H9 (cell line): ENCODE measurements at regions not wholly inside any gene's neighbourhood (a gene's known extent, or its start where the extent isn't known, plus 50 kb on each side); places are given as distances from the start of the nearest gene placed in this dataset.
"Not testable (repeated sequence)": the region's sequence is repeated elsewhere in the genome, so short reads cannot be mapped to it uniquely, and the experiment has no call there.

Source experiments
- DNase-seq: peaks from one replicate; pipeline ENCODE4 v3.0.0-alpha.2; 2017
- H2AFZ ChIP-seq: one replicate; pipeline ENCODE4 v1.6.1; 2013; ENCODE audit warnings: mild to moderate bottlenecking, low read length, control low read depth, moderate library complexity
- H2AK5ac ChIP-seq: 2 replicates; pipeline ENCODE4 v1.6.1; 2013; ENCODE audit warnings: low read length, control low read depth, mixed read lengths; ENCODE audit not compliant: insufficient read length
- H2BK120ac ChIP-seq: one replicate; pipeline ENCODE4 v1.6.1; 2013; ENCODE audit warnings: low read depth, mild to moderate bottlenecking, low read length, control low read depth, inconsistent platforms; ENCODE audit not compliant: poor library complexity, severe bottlenecking
- H2BK12ac ChIP-seq: 2 replicates; pipeline ENCODE4 v1.6.1; 2013; ENCODE audit warnings: low read length, control low read depth, mixed read lengths, low read depth; ENCODE audit not compliant: insufficient read length
- H2BK15ac ChIP-seq: 2 replicates; pipeline ENCODE4 v1.6.1; 2013; ENCODE audit warnings: low read depth, low read length, control low read depth
- H2BK20ac ChIP-seq: one replicate; pipeline ENCODE4 v1.6.1; 2013; ENCODE audit warnings: low read depth, mild to moderate bottlenecking, low read length, control low read depth, inconsistent platforms; ENCODE audit not compliant: poor library complexity, severe bottlenecking
- H2BK5ac ChIP-seq: 2 replicates; pipeline ENCODE4 v1.6.1; 2013; ENCODE audit warnings: low read length, control low read depth, mixed read lengths; ENCODE audit not compliant: insufficient read length
- H3K14ac ChIP-seq: 2 replicates; pipeline ENCODE4 v1.6.1; 2013; ENCODE audit warnings: low read length, control low read depth; ENCODE audit not compliant: insufficient read depth
- H3K18ac ChIP-seq: 2 replicates; pipeline ENCODE4 v1.6.1; 2013; ENCODE audit warnings: low read depth, mild to moderate bottlenecking, mixed read lengths, low read length, control low read depth; ENCODE audit not compliant: insufficient read length
- H3K23ac ChIP-seq: 2 replicates; pipeline ENCODE4 v1.6.1; 2013; ENCODE audit warnings: low read length, control low read depth, mixed read lengths, low read depth; ENCODE audit not compliant: insufficient read length
- H3K23me2 ChIP-seq: 2 replicates; pipeline ENCODE4 v1.6.1; 2013; ENCODE audit warnings: low read depth, mild to moderate bottlenecking, mixed read lengths, low read length, control low read depth; ENCODE audit not compliant: insufficient read length, poor library complexity, severe bottlenecking
- H3K27ac ChIP-seq: 2 replicates; pipeline ENCODE4 v1.5.1; 2013; ENCODE audit warnings: low read length, control low read depth, mixed read lengths, low read depth; ENCODE audit not compliant: insufficient read length
- H3K27me3 ChIP-seq: 2 replicates; pipeline ENCODE4 v1.6.1; 2013; ENCODE audit warnings: low read length, control low read depth, inconsistent platforms; ENCODE audit not compliant: insufficient read depth
- H3K4ac ChIP-seq: 2 replicates; pipeline ENCODE4 v1.6.1; 2013; ENCODE audit warnings: low read depth, mild to moderate bottlenecking, control low read depth, inconsistent platforms, low read length, moderate library complexity
- H3K4me1 ChIP-seq: 2 replicates; pipeline ENCODE4 v1.6.1; 2013; ENCODE audit warnings: low read length, control low read depth, inconsistent platforms; ENCODE audit not compliant: insufficient read depth
- H3K4me2 ChIP-seq: 2 replicates; pipeline ENCODE4 v1.6.1; 2013; ENCODE audit warnings: low read length, control low read depth, mixed read lengths; ENCODE audit not compliant: insufficient read length, insufficient read depth
- H3K56ac ChIP-seq: 2 replicates; pipeline ENCODE4 v1.6.1; 2013; ENCODE audit warnings: low read depth, mild to moderate bottlenecking, mixed read lengths, low read length, control low read depth; ENCODE audit not compliant: insufficient read length
- H3K79me1 ChIP-seq: 2 replicates; pipeline ENCODE4 v1.6.1; 2013; ENCODE audit warnings: low read depth, mild to moderate bottlenecking, moderate library complexity, low read length, control low read depth, inconsistent platforms; ENCODE audit not compliant: insufficient read depth, poor library complexity, severe bottlenecking
- H3K79me2 ChIP-seq: 2 replicates; pipeline ENCODE4 v1.6.1; 2013; ENCODE audit warnings: low read length, control low read depth, inconsistent platforms; ENCODE audit not compliant: insufficient read depth
- H3K9ac ChIP-seq: 2 replicates; pipeline ENCODE4 v1.6.1; 2013; ENCODE audit warnings: low read length, control low read depth, mixed read lengths; ENCODE audit not compliant: insufficient read length; ENCODE audit errors: extremely low read depth
- H3K9me3 ChIP-seq: one replicate; pipeline ENCODE4 v1.6.1; 2013; ENCODE audit warnings: low read depth, low read length, inconsistent platforms; ENCODE audit not compliant: control insufficient read depth
- H3T11ph ChIP-seq: one replicate; pipeline ENCODE4 v1.6.1; 2013; ENCODE audit warnings: mild to moderate bottlenecking, low read length, control low read depth, inconsistent platforms
- H4K20me1 ChIP-seq: one replicate; pipeline ENCODE4 v1.6.1; 2013; ENCODE audit not compliant: control insufficient read depth, insufficient read length, insufficient read depth
- H4K5ac ChIP-seq: 2 replicates; pipeline ENCODE4 v1.6.1; 2013; ENCODE audit warnings: low read depth, mild to moderate bottlenecking, mixed read lengths, low read length, control low read depth; ENCODE audit not compliant: insufficient read length
- H4K8ac ChIP-seq: replicated peaks from 2 replicates; pipeline ENCODE4 v1.6.1; 2013; ENCODE audit warnings: low read length, control low read depth, mixed read lengths, low read depth; ENCODE audit not compliant: insufficient read length
- H4K91ac ChIP-seq: 2 replicates; pipeline ENCODE4 v1.6.1; 2013; ENCODE audit warnings: low read depth, mild to moderate bottlenecking, moderate library complexity, mixed read lengths, low read length, control low read depth; ENCODE audit not compliant: insufficient read length
- H3K27ac Mint-ChIP-seq, 3 experiments: 2 replicates in 2 of 3; 3 replicates in 1 of 3; pipeline ENCODE4 v1.8.0; 2020 to 2021; ENCODE audit warnings: mixed read lengths in 3 of 3, mild to moderate bottlenecking in 1 of 3, moderate library complexity in 1 of 3
- H3K27me3 Mint-ChIP-seq: 2 replicates; pipeline ENCODE4 v1.8.0; 2021; ENCODE audit warnings: low read depth, mild to moderate bottlenecking, moderate library complexity, mixed read lengths
- H3K36me3 Mint-ChIP-seq, 3 experiments: 2 replicates in 2 of 3; 3 replicates in 1 of 3; pipeline ENCODE4 v1.8.0; 2020 to 2021; ENCODE audit warnings: low read depth in 3 of 3, mixed read lengths in 3 of 3; ENCODE audit not compliant: insufficient read depth in 1 of 3
- H3K4me1 Mint-ChIP-seq, 2 experiments: 2 replicates each; pipeline ENCODE4 v1.8.0; 2020; ENCODE audit warnings: mixed read lengths in 2 of 2
- H3K4me3 Mint-ChIP-seq, 2 experiments: 2 replicates in 1 of 2; 3 replicates in 1 of 2; pipeline ENCODE4 v1.8.0; 2020 to 2021; ENCODE audit warnings: mild to moderate bottlenecking in 2 of 2, mixed read lengths in 2 of 2, moderate library complexity in 1 of 2
- H3K9me3 Mint-ChIP-seq, 2 experiments: 2 replicates in 1 of 2; 3 replicates in 1 of 2; pipeline ENCODE4 v1.8.0; 2020; ENCODE audit warnings: mild to moderate bottlenecking in 2 of 2, mixed read lengths in 2 of 2, moderate library complexity in 1 of 2
- CTCF ChIP-seq: fragments of 200-600 bp; sonication (generic); conservative IDR thresholded peaks from 3 replicates; pipeline ENCODE4 v1.8.0; 2021; ENCODE audit warnings: antibody characterized with exemption, mild to moderate bottlenecking
- WGBS: extraction: QIAGEN DNeasy Blood & Tissue Kit; methylation state at CpG from one replicate; pipeline ENCODE4 v1.1.7; 2013; ENCODE audit warnings: missing lambda C conversion rate, low lambda C conversion rate, mixed read lengths; ENCODE audit not compliant: insufficient read length; ENCODE audit errors: extremely low coverage; 5-methylcytosine and 5-hydroxymethylcytosine counted together

GRCh38 chr13:90605664-90606063 lies 741.8 kb upstream of the MIR17HG start:
- WGBS: no CpG with 5 or more reads among the region's 1 CpG
- H2BK5ac ChIP-seq: no peak overlapping the region
- H3K79me2 ChIP-seq: no peaks in the 10 kb centered on the region
- no peak overlapping the region for H4K5ac ChIP-seq
- H3K4me1 ChIP-seq: no peaks in the 10 kb centered on the region
- no peak overlapping the region for H3K4ac ChIP-seq
- H2BK20ac ChIP-seq: no peak overlapping the region
- no peaks in the 10 kb centered on the region for H3K79me1 ChIP-seq
- TF ChIP-seq CTCF: no peak
- no peak overlapping the region for H3K27ac ChIP-seq
- Mint-ChIP-seq H3K4me3 (no peak overlapping the region), H3K4me1 (no peaks in the 10 kb centered on the region), H3K27ac (no peak overlapping the region), H3K9me3 (no peaks in the 10 kb centered on the region), H3K27me3 (no peaks in the 10 kb centered on the region), H3K36me3 (no peaks in the 10 kb centered on the region)
- no peak overlapping the region for H3K4me2 ChIP-seq
- H2BK120ac ChIP-seq: no peak overlapping the region
- no peak overlapping the region for H3T11ph ChIP-seq
- no peak overlapping the region for H2AK5ac ChIP-seq
- H3K56ac ChIP-seq: no peak overlapping the region
- H3K23ac ChIP-seq: no peak overlapping the region
- no peaks in the 10 kb centered on the region for H3K27me3 ChIP-seq
- no peak overlapping the region for H3K9ac ChIP-seq
- H2BK12ac ChIP-seq: no peak overlapping the region
- no peaks in the 10 kb centered on the region for H3K23me2 ChIP-seq
- no peak for DNase-seq
- H4K8ac ChIP-seq: no peak overlapping the region
- no peak overlapping the region for H4K91ac ChIP-seq
- no peak overlapping the region for H2BK15ac ChIP-seq
- no peak overlapping the region for H3K14ac ChIP-seq
- H4K20me1 ChIP-seq: no peaks in the 10 kb centered on the region
- H2AFZ ChIP-seq: no peak overlapping the region
- no peak overlapping the region for H3K18ac ChIP-seq
- no peaks in the 10 kb centered on the region for H3K9me3 ChIP-seq

GRCh38 chr13:90606921-90607320 lies 740.6 kb upstream of the MIR17HG start:
- not testable (repeated sequence) for H3K9ac ChIP-seq, H3K4me2 ChIP-seq, H3K23me2 ChIP-seq, H3K27me3 ChIP-seq, H3K79me1 ChIP-seq, H3K27ac ChIP-seq, H2BK12ac ChIP-seq, H3K27me3 Mint-ChIP-seq, H3T11ph ChIP-seq, H2BK120ac ChIP-seq, H3K36me3 Mint-ChIP-seq, H2BK15ac ChIP-seq, H3K23ac ChIP-seq, H3K79me2 ChIP-seq, H3K9me3 ChIP-seq, H4K5ac ChIP-seq, H3K27ac Mint-ChIP-seq, H3K9me3 Mint-ChIP-seq, H4K91ac ChIP-seq, H4K20me1 ChIP-seq, H2BK20ac ChIP-seq, H3K4ac ChIP-seq, H3K14ac ChIP-seq, DNase-seq, H3K56ac ChIP-seq, H3K4me3 Mint-ChIP-seq, H2BK5ac ChIP-seq, H3K18ac ChIP-seq, H2AK5ac ChIP-seq, H4K8ac ChIP-seq, H3K4me1 Mint-ChIP-seq, H2AFZ ChIP-seq, H3K4me1 ChIP-seq
- WGBS: no CpG with 5 or more reads among the region's 6 CpGs
